Endothelial cell of umbilical vein (primary cell): ENCODE measurements at regions not wholly inside any gene's neighbourhood (a gene's known extent, or its start where the extent isn't known, plus 50 kb on each side); places are given as distances from the start of the nearest gene placed in this dataset.

Experiments
- BruUV-seq: library from RNA; stranded (reverse); fragments of 400-500 nt; replicated peaks from 2 replicates; lab custom pipeline; 2021; lab: Mats Ljungman, UMichigan
- CTCF ChIA-PET: fragments of 300-600, 350-600 bp; sonication (Branson Sonifier 250); formaldehyde crosslinking; loops from one replicate; lab custom pipeline; 2021; ENCODE audit warnings: antibody characterized with exemption, inconsistent platforms; lab: Charles Lee
- POLR2A ChIA-PET: fragments of 300-600, 350-600 bp; sonication (Branson Sonifier 250); formaldehyde crosslinking; loops from one replicate; lab custom pipeline; 2021; ENCODE audit warnings: antibody characterized with exemption, inconsistent platforms; lab: Charles Lee
- DNase-seq: peaks from one replicate; pipeline ENCODE4 v3.0.0-alpha.2; 2011; ENCODE audit warnings: low read depth, low spot score
- FAIRE-seq: peaks from 2 replicates; lab custom pipeline; 2011; peaks lifted over from hg19 to GRCh38; lab: Jason Lieb, UNC
- H2AFZ ChIP-seq: 2 replicates; pipeline ENCODE4 v1.6.0; 2012; ENCODE audit warnings: low read depth, low read length, control low read depth, inconsistent platforms
- H3K27ac ChIP-seq: 2 replicates; pipeline ENCODE4 v1.5.1; 2011; ENCODE audit warnings: low read depth, mild to moderate bottlenecking, control low read depth, low read length, moderate library complexity; ENCODE audit not compliant: insufficient read depth
- H3K27me3 ChIP-seq, 2 experiments: 2 replicates each; pipeline versions ENCODE4 v1.6.0 to v1.6.1; 2011; ENCODE audit warnings: low read length in 2 of 2, mixed read lengths in 1 of 2; ENCODE audit not compliant: control insufficient read depth in 2 of 2, insufficient read depth in 2 of 2
- H3K36me3 ChIP-seq, 2 experiments: 2 replicates in 1 of 2; 3 replicates in 1 of 2; pipeline ENCODE4 v1.5.1; 2011; ENCODE audit warnings: low read length in 2 of 2, mild to moderate bottlenecking in 1 of 2, moderate library complexity in 1 of 2; ENCODE audit not compliant: control insufficient read depth in 2 of 2, insufficient read depth in 2 of 2; ENCODE audit errors: extremely low read depth in 1 of 2
- H3K4me1 ChIP-seq: 3 replicates; pipeline ENCODE4 v1.5.1; 2011; ENCODE audit warnings: mild to moderate bottlenecking, low read length; ENCODE audit not compliant: control insufficient read depth, insufficient read depth; ENCODE audit errors: extremely low read depth
- H3K4me2 ChIP-seq: 2 replicates; pipeline ENCODE4 v1.6.1; 2011; ENCODE audit warnings: low read length, control low read depth, mixed read lengths; ENCODE audit not compliant: insufficient read depth
- H3K4me3 ChIP-seq, 3 experiments: fragments of 200-600 bp in 1 of 3; sonication (generic), shearing (Covaris generic) in 1 of 3; replicated peaks in 1 of 3; 2 replicates each; pipeline ENCODE4 v1.5.1; 2011 to 2016; ENCODE audit warnings: control low read depth in 3 of 3, low read length in 3 of 3, mild to moderate bottlenecking in 2 of 3, inconsistent platforms in 1 of 3, low read depth in 1 of 3, moderate library complexity in 1 of 3; ENCODE audit not compliant: insufficient read depth in 1 of 3
- H3K79me2 ChIP-seq: 2 replicates; pipeline ENCODE4 v1.6.0; 2012; ENCODE audit warnings: low read length, inconsistent platforms; ENCODE audit not compliant: control insufficient read depth, insufficient read depth
- H3K9ac ChIP-seq: replicated peaks from 2 replicates; pipeline ENCODE3; 2011; ENCODE audit warnings: low read length, control low read depth; ENCODE audit not compliant: insufficient read depth; ENCODE audit errors: extremely low read depth
- H3K9me1 ChIP-seq: replicated peaks from 3 replicates; pipeline ENCODE4 v1.6.0; 2011; ENCODE audit warnings: mild to moderate bottlenecking, low read length; ENCODE audit not compliant: control insufficient read depth, insufficient read depth; ENCODE audit errors: extremely low read depth
- H3K9me3 ChIP-seq: replicated peaks from 2 replicates; pipeline ENCODE4 v1.5.1; 2012; ENCODE audit warnings: low read length, inconsistent platforms; ENCODE audit not compliant: control insufficient read depth, insufficient read depth
- H4K20me1 ChIP-seq: replicated peaks from 2 replicates; pipeline ENCODE3; 2011; ENCODE audit warnings: mild to moderate bottlenecking, low read length; ENCODE audit not compliant: control insufficient read depth, insufficient read depth; ENCODE audit errors: extremely low read depth
- EZH2 ChIP-seq: IDR thresholded peaks from 2 replicates; pipeline ENCODE4 v1.6.1; 2012; ENCODE audit warnings: borderline replicate concordance, low read depth, mild to moderate bottlenecking, moderate library complexity, low read length, inconsistent platforms; ENCODE audit not compliant: severe bottlenecking
- FOS ChIP-seq: IDR thresholded peaks from 2 replicates; pipeline ENCODE4 v1.6.1; 2011; ENCODE audit warnings: mild to moderate bottlenecking, low read length, moderate library complexity, borderline replicate concordance; ENCODE audit not compliant: insufficient read depth
- GATA2 ChIP-seq: IDR thresholded peaks from 2 replicates; pipeline ENCODE4 v1.7.0; 2011; ENCODE audit warnings: low read depth, mild to moderate bottlenecking, moderate library complexity, mixed read lengths, low read length; ENCODE audit not compliant: insufficient read length, insufficient read depth
- JUN ChIP-seq: IDR thresholded peaks from 2 replicates; pipeline ENCODE4 v1.6.1; 2011; ENCODE audit warnings: borderline replicate concordance, low read depth; ENCODE audit not compliant: insufficient read length, insufficient read depth
- MYC ChIP-seq: IDR thresholded peaks from one replicate; pipeline ENCODE4 v1.6.1; 2011; ENCODE audit warnings: mild to moderate bottlenecking, low read depth, low read length
- POLR2A ChIP-seq: IDR thresholded peaks from 2 replicates; pipeline ENCODE4 v1.6.1; 2012; ENCODE audit warnings: low read depth, mild to moderate bottlenecking, control low read depth, low read length
- POLR2AphosphoS5 ChIP-seq: IDR thresholded peaks from 2 replicates; pipeline ENCODE4 v1.6.1; 2012; ENCODE audit warnings: low read depth, mild to moderate bottlenecking, control low read depth, low read length, moderate library complexity; ENCODE audit not compliant: insufficient read depth
- dilution Hi-C: fragments of 300-500 bp; cut with MboI; formaldehyde crosslinking; loops from one replicate; pipeline ENCODE4 v1.15.0; 2019; ENCODE audit warnings: low sequenced_read_pairs; ENCODE audit not compliant: extremely low pct_ligation_motif_present
- intact Hi-C: fragments of 100-400 bp; cut with micrococcal nuclease; formaldehyde crosslinking; loops from one replicate; pipeline ENCODE4 v1.10.0; 2022
- TF ChIP-seq, protein P1 (sequence below), 2 donors: IDR thresholded peaks; 1 replicate in 1 of 2; 2 replicates in 1 of 2; pipeline ENCODE4 v1.5.1; 2011; ENCODE audit warnings: low read length in 2 of 2, mild to moderate bottlenecking in 2 of 2, moderate library complexity in 2 of 2, control low read depth in 1 of 2, inconsistent platforms in 1 of 2, low read depth in 1 of 2; ENCODE audit not compliant: insufficient read depth in 1 of 2; ENCODE audit errors: extremely low read depth in 1 of 2

DNA sequence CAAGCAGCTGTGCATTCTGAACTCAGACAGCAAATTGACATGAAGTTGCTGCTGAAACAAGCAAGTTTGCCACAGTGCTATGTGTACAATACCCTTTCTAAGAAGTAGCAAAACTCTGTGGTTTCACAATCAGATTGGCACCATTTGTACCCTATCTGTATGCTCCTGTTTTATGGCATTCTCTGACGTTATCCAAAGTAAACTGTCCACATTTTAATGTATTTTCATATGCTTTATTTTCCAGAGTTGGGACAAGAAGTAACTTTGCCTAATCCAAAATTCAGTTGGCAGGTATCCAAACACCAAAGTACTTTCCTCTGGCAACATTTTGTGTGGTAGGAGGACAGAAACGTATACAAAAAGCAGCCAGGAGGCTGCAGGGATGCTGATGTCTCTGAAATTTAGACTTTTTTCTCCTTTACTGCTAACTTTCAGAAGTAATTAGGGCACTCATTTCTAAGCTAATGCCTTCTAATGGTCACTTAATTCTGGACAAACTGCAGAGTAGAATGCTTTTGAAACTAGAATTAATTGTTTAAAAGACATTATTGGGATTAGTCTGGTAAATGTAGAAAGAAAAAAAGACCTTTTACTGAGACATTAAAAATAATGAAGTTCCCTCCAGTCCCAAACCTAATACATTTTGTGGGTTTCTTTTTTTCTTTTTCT lies 414.7 kb upstream of the NRP1 start:
- DNase-seq (no peak), FAIRE-seq (no peak)
- H3K4me2 ChIP-seq, result no peak overlapping the region
- H3K4me3 ChIP-seq, result no peak overlapping the region
- ChIA-PET CTCF (interaction anchor here (0.9 kb wide), 1 partner anchor 16 kb away, joined by 3 read pairs; no protein-coding TSS in a partner anchor), POLR2A (no interaction called here)
- BruUV-seq, result no TSS peak
- no peak overlapping the region for H2AFZ ChIP-seq
- H4K20me1 ChIP-seq, result no peaks in the 10 kb centered on the region
- no peaks in the 10 kb centered on the region for H3K79me2 ChIP-seq
- no peaks in the 10 kb centered on the region for H3K9me3 ChIP-seq
- TF ChIP-seq GATA2, result no peak
- no peak for TF ChIP-seq POLR2A
- TF ChIP-seq, protein P1, sequence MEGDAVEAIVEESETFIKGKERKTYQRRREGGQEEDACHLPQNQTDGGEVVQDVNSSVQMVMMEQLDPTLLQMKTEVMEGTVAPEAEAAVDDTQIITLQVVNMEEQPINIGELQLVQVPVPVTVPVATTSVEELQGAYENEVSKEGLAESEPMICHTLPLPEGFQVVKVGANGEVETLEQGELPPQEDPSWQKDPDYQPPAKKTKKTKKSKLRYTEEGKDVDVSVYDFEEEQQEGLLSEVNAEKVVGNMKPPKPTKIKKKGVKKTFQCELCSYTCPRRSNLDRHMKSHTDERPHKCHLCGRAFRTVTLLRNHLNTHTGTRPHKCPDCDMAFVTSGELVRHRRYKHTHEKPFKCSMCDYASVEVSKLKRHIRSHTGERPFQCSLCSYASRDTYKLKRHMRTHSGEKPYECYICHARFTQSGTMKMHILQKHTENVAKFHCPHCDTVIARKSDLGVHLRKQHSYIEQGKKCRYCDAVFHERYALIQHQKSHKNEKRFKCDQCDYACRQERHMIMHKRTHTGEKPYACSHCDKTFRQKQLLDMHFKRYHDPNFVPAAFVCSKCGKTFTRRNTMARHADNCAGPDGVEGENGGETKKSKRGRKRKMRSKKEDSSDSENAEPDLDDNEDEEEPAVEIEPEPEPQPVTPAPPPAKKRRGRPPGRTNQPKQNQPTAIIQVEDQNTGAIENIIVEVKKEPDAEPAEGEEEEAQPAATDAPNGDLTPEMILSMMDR (IDR thresholded peaks at IDR 0.05; ENCODE audit: extremely low read depth in 1 of 2, insufficient read depth in 1 of 2, low read depth in 1 of 2, low read length in 2 of 2), result no peak
- TF ChIP-seq MYC, result no peak
- no peak for TF ChIP-seq FOS
- H3K27me3 ChIP-seq, result peaks cover 11 to 29% of the 10 kb centered on the region in 2 experiments
- H3K36me3 ChIP-seq, result no peaks in the 10 kb centered on the region
- dilution Hi-C loops (no loop called here), intact Hi-C loops (no loop called here)
- H3K9ac ChIP-seq, result no peak overlapping the region
- H3K4me1 ChIP-seq, result no peaks in the 10 kb centered on the region
- H3K9me1 ChIP-seq, result no peaks in the 10 kb centered on the region
- H3K27ac ChIP-seq, result no peak overlapping the region

DNA sequence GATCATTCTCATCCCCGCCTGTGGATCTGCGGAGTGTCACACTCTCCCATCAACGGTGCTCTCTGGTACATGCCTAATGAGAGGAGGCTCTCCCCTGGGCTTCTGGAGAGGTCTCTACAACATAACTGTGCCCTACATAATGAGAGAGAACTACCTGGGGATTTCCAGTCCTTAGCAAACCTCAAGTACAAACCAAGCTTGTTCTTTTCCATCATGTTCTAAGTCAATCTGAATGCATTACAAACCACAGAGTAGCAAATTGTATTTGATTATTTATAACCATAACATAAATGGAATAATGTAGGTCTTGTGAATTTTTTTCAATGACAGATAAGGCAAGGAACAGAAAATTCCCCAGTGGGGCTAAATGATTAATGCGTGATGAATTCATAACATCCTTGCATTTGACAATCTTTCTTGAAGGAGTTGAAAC lies 412.4 kb upstream of the NRP1 start:
- no TSS peak for BruUV-seq
- no peaks in the 10 kb centered on the region for H4K20me1 ChIP-seq
- no peak overlapping the region for H3K27ac ChIP-seq
- ChIA-PET POLR2A (no interaction called here), CTCF (interaction anchor here (0.8 kb wide), 1 partner anchor 25 kb away, joined by 3 read pairs; no protein-coding TSS in a partner anchor)
- H3K79me2 ChIP-seq, result no peaks in the 10 kb centered on the region
- no peaks in the 10 kb centered on the region for H3K36me3 ChIP-seq
- no peak overlapping the region for H3K9ac ChIP-seq
- no peaks in the 10 kb centered on the region for H3K4me1 ChIP-seq
- no peak overlapping the region for H2AFZ ChIP-seq
- intact Hi-C loops, result no loop called here
- peaks cover 12 to 24% of the 10 kb centered on the region in 2 experiments for H3K27me3 ChIP-seq
- DNase-seq (no peak), FAIRE-seq (no peak)
- H3K4me2 ChIP-seq, result no peak overlapping the region
- TF ChIP-seq POLR2AphosphoS5 (no peak), GATA2 (no peak), MYC (no peak), POLR2A (no peak), EZH2 (no peak), JUN (no peak)
- TF ChIP-seq, protein P1 (IDR thresholded peaks at IDR 0.05; ENCODE audit: extremely low read depth in 1 of 2, insufficient read depth in 1 of 2, low read depth in 1 of 2, low read length in 2 of 2), result no peak
- H3K9me1 ChIP-seq, result no peaks in the 10 kb centered on the region
- no peak overlapping the region for H3K4me3 ChIP-seq
- dilution Hi-C loops, result no loop called here
- H3K9me3 ChIP-seq, result no peaks in the 10 kb centered on the region
